Neural cell (in vitro differentiated cells): ENCODE measurements at regions not wholly inside any gene's neighbourhood (a gene's known extent, or its start where the extent isn't known, plus 50 kb on each side); places are given as distances from the start of the nearest gene placed in this dataset.

ENCODE experiments used
- H2AFZ ChIP-seq: fragments of 200-600, 300-800 bp; sonication (generic), shearing (Covaris generic); 2 replicates; pipeline ENCODE4 v1.6.0; 2014; ENCODE audit warnings: low read depth, mild to moderate bottlenecking, antibody characterized with exemption, low read length, moderate library complexity
- H3F3A ChIP-seq: fragments of 200-600 bp; shearing (Covaris generic); 2 replicates; pipeline ENCODE4 v1.6.1; 2016; ENCODE audit warnings: mild to moderate bottlenecking, moderate library complexity, mixed read lengths, antibody characterized with exemption, low read length; ENCODE audit not compliant: insufficient read depth, poor library complexity, severe bottlenecking
- H3K27ac ChIP-seq: fragments of 200-600, 300-800 bp; sonication (generic), shearing (Covaris generic); 2 replicates; pipeline ENCODE4 v1.5.1; 2014; ENCODE audit warnings: mild to moderate bottlenecking, low read length, moderate library complexity
- H3K27me3 ChIP-seq: fragments of 300-800, 200-600 bp; sonication (generic), shearing (Covaris generic); 2 replicates; pipeline ENCODE4 v1.6.0; 2014; ENCODE audit warnings: mild to moderate bottlenecking, low read depth, low read length, moderate library complexity; ENCODE audit not compliant: insufficient read depth
- H3K36me3 ChIP-seq: fragments of 300-800, 200-600 bp; sonication (generic), shearing (Covaris generic); 2 replicates; pipeline ENCODE4 v1.5.1; 2014; ENCODE audit warnings: mild to moderate bottlenecking, antibody characterized with exemption, low read length, moderate library complexity; ENCODE audit not compliant: insufficient read depth
- H3K4me2 ChIP-seq: fragments of 300-800, 200-600 bp; sonication (generic), shearing (Covaris generic); 2 replicates; pipeline ENCODE4 v1.6.0; 2014; ENCODE audit warnings: mild to moderate bottlenecking, low read length
- H3K4me3 ChIP-seq: fragments of 300-800, 200-600 bp; sonication (generic), shearing (Covaris generic); 2 replicates; pipeline ENCODE4 v1.5.1; 2014; ENCODE audit warnings: mild to moderate bottlenecking, low read length, moderate library complexity
- H3K79me2 ChIP-seq: fragments of 200-600 bp; shearing (Covaris generic); replicated peaks from 2 replicates; pipeline ENCODE4 v1.6.0; 2014; ENCODE audit warnings: mild to moderate bottlenecking, low read length, moderate library complexity; ENCODE audit not compliant: insufficient read depth
- H3K9ac ChIP-seq: fragments of 300-800, 200-600 bp; sonication (generic), shearing (Covaris generic); 2 replicates; pipeline ENCODE4 v1.6.1; 2016; ENCODE audit warnings: mild to moderate bottlenecking, low read length, mixed read lengths
- H3K9me2 ChIP-seq: fragments of 200-600 bp; shearing (Covaris generic); 2 replicates; pipeline ENCODE4 v1.6.1; 2016; ENCODE audit warnings: mild to moderate bottlenecking, low read length, mixed read lengths; ENCODE audit not compliant: insufficient read depth
- H3K9me3 ChIP-seq: fragments of 200-600, 300-800 bp; sonication (generic), shearing (Covaris generic); 2 replicates; pipeline ENCODE4 v1.6.1; 2016; ENCODE audit warnings: mild to moderate bottlenecking, mixed run types, low read length, moderate library complexity, mixed read lengths
- H4K20me1 ChIP-seq: fragments of 200-600 bp; shearing (Covaris generic); 2 replicates; pipeline ENCODE4 v1.6.1; 2016; ENCODE audit warnings: mild to moderate bottlenecking, mixed run types; ENCODE audit not compliant: insufficient read depth
- EP300 ChIP-seq: fragments of 450-650 bp; conservative IDR thresholded peaks from 2 replicates; pipeline ENCODE4 v1.6.1; 2014; ENCODE audit warnings: antibody characterized with exemption, mild to moderate bottlenecking, moderate library complexity; ENCODE audit not compliant: poor library complexity, severe bottlenecking
- EZH2 ChIP-seq: fragments of 200-600, 300-800 bp; shearing (Covaris generic), sonication (generic); IDR thresholded peaks from 2 replicates; pipeline ENCODE4 v1.6.1; 2014; ENCODE audit warnings: antibody characterized with exemption, low read length, borderline replicate concordance, mild to moderate bottlenecking; ENCODE audit not compliant: insufficient read depth, poor library complexity, severe bottlenecking
- MXI1 ChIP-seq: fragments of 450-650 bp; conservative IDR thresholded peaks from 2 replicates; pipeline ENCODE4 v1.6.1; 2014; ENCODE audit warnings: antibody characterized with exemption, mild to moderate bottlenecking; ENCODE audit not compliant: poor library complexity, severe bottlenecking
- POLR2AphosphoS5 ChIP-seq: IDR thresholded peaks from 2 replicates; pipeline ENCODE4 v1.6.1; 2012
- RAD21 ChIP-seq: fragments of 450-650 bp; conservative IDR thresholded peaks from 2 replicates; pipeline ENCODE4 v1.6.1; 2014; ENCODE audit warnings: antibody characterized with exemption, mild to moderate bottlenecking, moderate library complexity
- REST ChIP-seq: IDR thresholded peaks from 2 replicates; pipeline ENCODE4 v1.6.1; 2012; ENCODE audit warnings: borderline replicate concordance
- SMC3 ChIP-seq: fragments of 450-650 bp; conservative IDR thresholded peaks from 2 replicates; pipeline ENCODE4 v1.6.1; 2014; ENCODE audit warnings: antibody characterized with exemption, mild to moderate bottlenecking, moderate library complexity; ENCODE audit not compliant: poor library complexity
- TAF1 ChIP-seq: IDR thresholded peaks from 2 replicates; pipeline ENCODE4 v1.6.1; 2012; ENCODE audit warnings: low read depth
- TF ChIP-seq, protein P1 (sequence below): fragments of 450-650 bp; IDR thresholded peaks from 2 replicates; pipeline ENCODE4 v1.5.1; 2014; ENCODE audit warnings: antibody characterized with exemption, mild to moderate bottlenecking, moderate library complexity; ENCODE audit not compliant: poor library complexity, severe bottlenecking

DNA sequence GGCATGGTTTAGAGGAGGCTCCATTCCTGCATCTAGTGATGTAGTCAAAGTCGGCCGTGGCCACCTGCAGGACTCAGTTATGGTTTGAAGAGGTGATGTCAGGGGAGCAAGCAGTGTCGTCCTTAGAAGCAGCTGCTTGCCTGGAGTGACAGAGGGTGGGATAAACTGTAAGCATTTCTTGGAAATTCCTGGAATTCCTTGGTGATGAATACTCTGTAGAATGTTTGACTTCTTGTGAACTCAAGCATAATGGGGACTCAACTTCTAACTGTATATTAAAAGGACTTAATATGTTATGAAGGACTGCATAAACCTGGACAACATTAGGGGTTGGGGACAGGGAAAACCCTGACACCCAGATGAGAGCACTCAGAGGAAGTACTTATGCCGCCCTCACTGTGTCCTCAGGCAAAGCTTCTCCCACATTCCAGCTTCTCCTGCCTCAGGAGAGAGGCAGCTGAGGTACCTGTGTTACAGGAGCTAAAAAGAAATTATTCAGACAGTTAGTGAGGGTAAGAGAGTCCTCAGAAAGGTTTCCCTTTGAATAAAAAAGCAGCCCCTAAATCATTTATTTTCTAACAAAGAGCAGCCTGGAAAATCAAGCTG, 459.9 kb upstream of the CELF4 start:
- Histone ChIP-seq H3K9me3 (no peaks in the 10 kb centered on the region), H3K27me3 (no peaks in the 10 kb centered on the region), H3K4me3 (no peak overlapping the region), H3K27ac (no peak overlapping the region), H3K9me2 (no peaks in the 10 kb centered on the region), H3K36me3 (no peaks in the 10 kb centered on the region), H3K9ac (no peak overlapping the region), H2AFZ (no peak overlapping the region), H3K79me2 (no peaks in the 10 kb centered on the region), H4K20me1 (no peaks in the 10 kb centered on the region), H3F3A (no peaks in the 10 kb centered on the region), H3K4me2 (no peak overlapping the region)
- TF ChIP-seq REST (no peak), EP300 (no peak), EZH2 (no peak), TAF1 (no peak), RAD21 (no peak), SMC3 (no peak), POLR2AphosphoS5 (no peak), MXI1 (no peak)
- TF ChIP-seq, protein P1, sequence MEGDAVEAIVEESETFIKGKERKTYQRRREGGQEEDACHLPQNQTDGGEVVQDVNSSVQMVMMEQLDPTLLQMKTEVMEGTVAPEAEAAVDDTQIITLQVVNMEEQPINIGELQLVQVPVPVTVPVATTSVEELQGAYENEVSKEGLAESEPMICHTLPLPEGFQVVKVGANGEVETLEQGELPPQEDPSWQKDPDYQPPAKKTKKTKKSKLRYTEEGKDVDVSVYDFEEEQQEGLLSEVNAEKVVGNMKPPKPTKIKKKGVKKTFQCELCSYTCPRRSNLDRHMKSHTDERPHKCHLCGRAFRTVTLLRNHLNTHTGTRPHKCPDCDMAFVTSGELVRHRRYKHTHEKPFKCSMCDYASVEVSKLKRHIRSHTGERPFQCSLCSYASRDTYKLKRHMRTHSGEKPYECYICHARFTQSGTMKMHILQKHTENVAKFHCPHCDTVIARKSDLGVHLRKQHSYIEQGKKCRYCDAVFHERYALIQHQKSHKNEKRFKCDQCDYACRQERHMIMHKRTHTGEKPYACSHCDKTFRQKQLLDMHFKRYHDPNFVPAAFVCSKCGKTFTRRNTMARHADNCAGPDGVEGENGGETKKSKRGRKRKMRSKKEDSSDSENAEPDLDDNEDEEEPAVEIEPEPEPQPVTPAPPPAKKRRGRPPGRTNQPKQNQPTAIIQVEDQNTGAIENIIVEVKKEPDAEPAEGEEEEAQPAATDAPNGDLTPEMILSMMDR, result no peak

- no peaks in the 10 kb centered on the region for H3K9me2 ChIP-seq
- TF ChIP-seq EP300 (no peak), TAF1 (no peak), EZH2 (no peak), REST (no peak), POLR2AphosphoS5 (no peak), RAD21 (no peak), SMC3 (no peak), MXI1 (no peak)
- TF ChIP-seq, protein P1, result no peak
- H3K79me2 ChIP-seq, result no peaks in the 10 kb centered on the region
- no peak overlapping the region for H3K4me2 ChIP-seq
- no peaks in the 10 kb centered on the region for H3K27me3 ChIP-seq
- no peak overlapping the region for H3K27ac ChIP-seq
- H3K4me3 ChIP-seq, result no peak overlapping the region
- H3K9me3 ChIP-seq, result no peaks in the 10 kb centered on the region
- H3K9ac ChIP-seq, result no peak overlapping the region
- H2AFZ ChIP-seq, result no peak overlapping the region
- H3K36me3 ChIP-seq, result no peaks in the 10 kb centered on the region
- H4K20me1 ChIP-seq, result no peaks in the 10 kb centered on the region
- no peaks in the 10 kb centered on the region for H3F3A ChIP-seq
Observed at GRCh38 chr18:38023871-38024270, 458.3 kb upstream of the CELF4 start.
